NT2/D1 (cell line): ENCODE measurements at regions not wholly inside any gene's neighbourhood (a gene's known extent, or its start where the extent isn't known, plus 50 kb on each side); places are given as distances from the start of the nearest gene placed in this dataset.

Experiments used
- SUZ12 ChIP-seq: IDR thresholded peaks from 2 replicates; pipeline ENCODE4 v1.6.1; 2011; ENCODE audit not compliant: insufficient read length, insufficient read depth; ENCODE audit errors: extremely low read depth
- YY1 ChIP-seq: IDR thresholded peaks from 2 replicates; pipeline ENCODE4 v1.6.1; 2011; ENCODE audit not compliant: insufficient read length, insufficient read depth
- ZNF274 ChIP-seq: IDR thresholded peaks from 2 replicates; pipeline ENCODE4 v1.6.1; 2011; ENCODE audit warnings: mild to moderate bottlenecking, low read depth, low read length

DNA sequence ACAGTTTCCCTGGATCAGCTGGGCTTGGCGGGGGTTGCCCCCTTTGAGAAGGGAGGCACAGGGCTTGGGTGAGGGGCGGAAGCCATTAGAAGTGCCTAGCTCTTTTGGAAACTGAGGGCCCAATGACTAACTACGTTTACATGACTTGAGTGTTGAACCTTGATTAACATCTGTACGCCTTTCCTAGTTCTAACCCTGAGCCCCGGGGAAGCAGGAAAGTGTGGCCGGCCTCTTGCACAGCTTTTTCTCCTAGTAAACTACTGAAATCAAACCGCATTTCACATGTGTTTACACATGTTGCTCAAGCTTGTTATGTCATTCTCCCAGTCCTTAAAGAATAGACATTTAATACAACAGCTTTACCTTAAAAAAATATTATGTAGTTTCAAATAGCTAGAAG, 1356.4 kb upstream of the TMEM132C start:
- no peak for TF ChIP-seq YY1
- TF ChIP-seq SUZ12: no peak
- no peak for TF ChIP-seq ZNF274
